Right atrium auricular region (tissue), 2 donors: ENCODE measurements at regions not wholly inside any gene's neighbourhood (a gene's known extent, or its start where the extent isn't known, plus 50 kb on each side); places are given as distances from the start of the nearest gene placed in this dataset.
"Not testable (repeated sequence)": the region's sequence is repeated elsewhere in the genome, so short reads cannot be mapped to it uniquely, and the experiment has no call there.

ENCODE experiments used
- DNase-seq: peaks from one replicate; pipeline ENCODE4 v3.0.0-alpha.2; 2019; ENCODE audit warnings: low spot score
- H3K27ac ChIP-seq, 2 donors: fragments of 200-600 bp; sonication (generic); 1 replicate in 1 of 2; 2 replicates in 1 of 2; pipeline ENCODE4 v1.5.1; 2016 to 2019
- H3K27me3 ChIP-seq, 2 donors: fragments of 200-600 bp; sonication (generic); one replicate each; pipeline versions ENCODE4 v1.5.1 to v1.6.0; 2017 to 2019
- H3K36me3 ChIP-seq: fragments of 200-600 bp; sonication (generic); one replicate; pipeline ENCODE4 v1.5.1; 2016
- H3K4me1 ChIP-seq, 2 donors: fragments of 200-600 bp; sonication (generic); one replicate each; pipeline versions ENCODE4 v1.5.1 to v1.6.0; 2017 to 2019
- H3K4me3 ChIP-seq, 2 donors: fragments of 200-600 bp; sonication (generic); 1 replicate in 1 of 2; 2 replicates in 1 of 2; pipeline ENCODE4 v1.5.1; 2017 to 2019; ENCODE audit warnings: mild to moderate bottlenecking in 1 of 2, moderate library complexity in 1 of 2
- H3K9me3 ChIP-seq, 2 donors: fragments of 200-600 bp; sonication (generic); one replicate each; pipeline ENCODE4 v1.5.1; 2019
- TF ChIP-seq, protein P1 (sequence below), 2 donors: fragments of 200-600 bp; sonication (generic); IDR thresholded peaks; one replicate each; pipeline ENCODE4 v1.5.1; 2019; ENCODE audit warnings: antibody characterized with exemption in 2 of 2

DNA sequence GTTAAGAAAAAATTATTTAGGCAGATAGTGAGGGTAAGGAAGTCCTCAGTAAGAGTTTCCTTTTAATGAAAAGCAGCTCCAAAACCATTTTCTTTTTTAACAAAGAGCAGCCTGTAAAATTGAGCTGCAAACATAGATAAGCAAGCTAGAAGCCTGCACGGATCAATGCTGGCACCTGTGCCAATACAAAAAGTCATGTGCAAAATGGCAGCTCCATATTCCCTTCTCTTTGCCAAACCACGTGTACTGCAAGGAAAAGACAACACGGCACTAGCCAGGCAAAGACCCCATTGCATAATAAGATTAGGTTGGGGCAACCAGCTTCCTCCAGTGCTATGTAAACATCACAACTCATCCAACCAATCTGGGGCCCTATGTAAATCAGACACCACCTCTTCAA is 268.4 kb upstream of the INTU start:
- no peak overlapping the region for H3K4me3 ChIP-seq
- no peak for DNase-seq
- H3K27ac ChIP-seq, result no peak overlapping the region
- H3K9me3 ChIP-seq, result no peaks in the 10 kb centered on the region
- no peaks in the 10 kb centered on the region for H3K4me1 ChIP-seq
- no peaks in the 10 kb centered on the region for H3K36me3 ChIP-seq
- H3K27me3 ChIP-seq, result no peaks in the 10 kb centered on the region
- TF ChIP-seq, protein P1, sequence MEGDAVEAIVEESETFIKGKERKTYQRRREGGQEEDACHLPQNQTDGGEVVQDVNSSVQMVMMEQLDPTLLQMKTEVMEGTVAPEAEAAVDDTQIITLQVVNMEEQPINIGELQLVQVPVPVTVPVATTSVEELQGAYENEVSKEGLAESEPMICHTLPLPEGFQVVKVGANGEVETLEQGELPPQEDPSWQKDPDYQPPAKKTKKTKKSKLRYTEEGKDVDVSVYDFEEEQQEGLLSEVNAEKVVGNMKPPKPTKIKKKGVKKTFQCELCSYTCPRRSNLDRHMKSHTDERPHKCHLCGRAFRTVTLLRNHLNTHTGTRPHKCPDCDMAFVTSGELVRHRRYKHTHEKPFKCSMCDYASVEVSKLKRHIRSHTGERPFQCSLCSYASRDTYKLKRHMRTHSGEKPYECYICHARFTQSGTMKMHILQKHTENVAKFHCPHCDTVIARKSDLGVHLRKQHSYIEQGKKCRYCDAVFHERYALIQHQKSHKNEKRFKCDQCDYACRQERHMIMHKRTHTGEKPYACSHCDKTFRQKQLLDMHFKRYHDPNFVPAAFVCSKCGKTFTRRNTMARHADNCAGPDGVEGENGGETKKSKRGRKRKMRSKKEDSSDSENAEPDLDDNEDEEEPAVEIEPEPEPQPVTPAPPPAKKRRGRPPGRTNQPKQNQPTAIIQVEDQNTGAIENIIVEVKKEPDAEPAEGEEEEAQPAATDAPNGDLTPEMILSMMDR (IDR thresholded peaks at IDR 0.05), result no peak

DNA sequence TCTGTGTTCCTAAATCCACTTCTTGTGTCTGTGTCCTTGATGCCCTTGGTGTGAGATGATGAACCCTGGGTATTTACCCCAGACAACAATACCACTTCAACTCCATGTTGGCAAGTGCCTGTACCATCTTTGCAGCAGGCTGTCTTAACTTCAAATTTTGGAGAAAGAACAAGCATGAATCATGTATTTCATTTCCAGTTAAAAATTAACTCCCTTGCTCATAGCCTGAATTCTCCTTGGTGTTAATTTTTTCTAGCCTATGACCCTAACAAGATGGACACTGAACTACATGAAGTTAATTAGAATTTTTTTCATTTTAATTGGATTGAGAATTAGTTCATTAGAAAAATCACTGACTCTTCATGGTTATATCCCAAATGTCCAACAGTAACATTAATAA is 267.8 kb upstream of the INTU start:
- TF ChIP-seq, protein P1 (IDR thresholded peaks at IDR 0.05), result no peak
- Histone ChIP-seq H3K36me3 (no peaks in the 10 kb centered on the region), H3K27ac (no peak overlapping the region), H3K4me3 (no peak overlapping the region), H3K9me3 (no peaks in the 10 kb centered on the region), H3K4me1 (no peaks in the 10 kb centered on the region), H3K27me3 (no peaks in the 10 kb centered on the region)
- DNase-seq, result no peak

DNA sequence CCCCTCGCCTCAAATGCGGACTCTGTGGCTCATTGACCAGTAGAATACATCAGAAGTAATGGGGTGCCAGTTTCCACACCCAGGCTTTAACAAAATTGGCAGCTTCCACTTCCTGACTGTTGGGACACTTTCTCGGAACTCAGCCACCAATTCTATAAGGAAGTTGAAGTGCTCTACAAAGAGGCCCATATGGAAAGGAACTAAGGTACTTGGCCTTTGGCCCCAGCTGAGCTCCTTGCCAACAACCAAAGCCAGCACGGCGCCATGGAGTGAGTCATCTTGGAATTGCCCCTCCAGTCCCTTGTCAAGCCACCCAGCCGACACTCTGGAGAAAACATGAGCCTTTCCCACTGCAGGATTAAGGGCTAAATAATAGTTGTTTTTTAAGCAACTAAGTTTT is 262.2 kb upstream of the INTU start:
- no peaks in the 10 kb centered on the region for H3K9me3 ChIP-seq
- H3K36me3 ChIP-seq, result no peaks in the 10 kb centered on the region
- peak; percentile 61 for DNase-seq
- TF ChIP-seq, protein P1 (IDR thresholded peaks at IDR 0.05), result no peak
- no peaks in the 10 kb centered on the region for H3K27me3 ChIP-seq
- H3K27ac ChIP-seq, result peak overlapping the region in 1 of 2 donors; percentile 42
- no peak overlapping the region for H3K4me3 ChIP-seq
- H3K4me1 ChIP-seq, result peaks cover 0 to 5% of the 10 kb centered on the region in 2 donors

- TF ChIP-seq, protein P1 (IDR thresholded peaks at IDR 0.05), result no peak
These were observed 253.3 kb upstream of the INTU start for GRCh38 chr4:127379499-127379898.

GRCh38 chr4:127379948-127380347 is 252.8 kb upstream of the INTU start:
- DNase-seq, H3K4me3 ChIP-seq, H3K27me3 ChIP-seq, H3K36me3 ChIP-seq, H3K4me1 ChIP-seq, H3K27ac ChIP-seq, H3K9me3 ChIP-seq: not testable (repeated sequence)

More at GRCh38 chr4:127379499-127379898, 253.3 kb upstream of the INTU start:
- no peak for DNase-seq
- Histone ChIP-seq H3K4me1 (no peaks in the 10 kb centered on the region), H3K27me3 (no peaks in the 10 kb centered on the region), H3K9me3 (no peaks in the 10 kb centered on the region), H3K4me3 (no peak overlapping the region), H3K27ac (no peak overlapping the region), H3K36me3 (no peaks in the 10 kb centered on the region)

- Histone ChIP-seq H3K4me3 (no peak overlapping the region), H3K36me3 (no peaks in the 10 kb centered on the region), H3K9me3 (no peaks in the 10 kb centered on the region), H3K4me1 (no peaks in the 10 kb centered on the region), H3K27ac (no peak overlapping the region), H3K27me3 (no peaks in the 10 kb centered on the region)
- TF ChIP-seq, protein P1 (IDR thresholded peaks at IDR 0.05), result no peak
- DNase-seq, result no peak
These were observed 249.1 kb upstream of the INTU start for GRCh38 chr4:127383666-127384065.
